ENCODE measurements at regions not wholly inside any gene's neighbourhood (a gene's known extent, or its start where the extent isn't known, plus 50 kb on each side); places are given as distances from the start of the nearest gene placed in this dataset.

- no peak overlapping the region for H3K27ac ChIP-seq (ENCODE audit: low read length)
- H3K36me3 ChIP-seq (ENCODE audit: control insufficient read depth, insufficient read depth, low read length): peaks cover 81% of the 10 kb centered on the region
These were observed 80.1 kb downstream of the PTPRS start for GRCh38 chr19:5260381-5260967.

DNA sequence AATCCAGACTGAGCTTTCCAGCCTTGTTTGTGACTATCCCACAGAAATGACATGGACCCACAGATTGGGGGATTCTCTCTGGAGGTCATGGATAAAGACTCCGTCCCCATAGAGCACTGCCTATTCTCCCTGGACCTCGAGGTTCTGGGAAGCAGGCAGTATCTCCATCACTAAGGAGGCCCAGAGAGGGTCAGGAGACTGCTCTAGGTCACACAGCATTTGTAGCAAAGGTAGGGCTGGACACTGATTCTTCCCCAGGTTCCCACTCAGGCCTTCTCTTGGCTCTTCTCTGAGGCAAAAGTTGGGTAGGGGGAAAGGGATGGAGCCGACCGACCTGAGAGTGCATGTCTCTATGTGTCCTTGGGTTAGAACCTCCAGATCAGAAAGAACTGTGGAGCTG is 80.9 kb downstream of the PTPRS start:
- Histone ChIP-seq H3K4me1 (ENCODE audit: control insufficient read depth, insufficient read depth, low read length) (no peaks in the 10 kb centered on the region), H3K27me3 (ENCODE audit: control insufficient read depth, insufficient read depth, low read length) (no peaks in the 10 kb centered on the region), H3K27ac (ENCODE audit: low read length) (no peak overlapping the region), H3K9me3 (replicated peaks; ENCODE audit: control insufficient read depth, low read depth, low read length) (peaks cover 17% of the 10 kb centered on the region), H3K4me3 (ENCODE audit: low read length) (no peak overlapping the region), H3K36me3 (ENCODE audit: control insufficient read depth, insufficient read depth, low read length) (peaks cover 82% of the 10 kb centered on the region)
- 100% methylated on average over 1 of the region's 4 CpGs for WGBS (ENCODE audit: insufficient coverage)
- no peak for DNase-seq

More at GRCh38 chr19:5260381-5260967, 80.1 kb downstream of the PTPRS start:
- 92% methylated on average over 18 of the region's 20 CpGs for WGBS (ENCODE audit: insufficient coverage)
- no peak for DNase-seq
- no peaks in the 10 kb centered on the region for H3K27me3 ChIP-seq (ENCODE audit: control insufficient read depth, insufficient read depth, low read length)
- H3K9me3 ChIP-seq (replicated peaks; ENCODE audit: control insufficient read depth, low read depth, low read length): peaks cover 12% of the 10 kb centered on the region
- H3K4me1 ChIP-seq (ENCODE audit: control insufficient read depth, insufficient read depth, low read length): no peaks in the 10 kb centered on the region
- no peak overlapping the region for H3K4me3 ChIP-seq (ENCODE audit: low read length)

DNA sequence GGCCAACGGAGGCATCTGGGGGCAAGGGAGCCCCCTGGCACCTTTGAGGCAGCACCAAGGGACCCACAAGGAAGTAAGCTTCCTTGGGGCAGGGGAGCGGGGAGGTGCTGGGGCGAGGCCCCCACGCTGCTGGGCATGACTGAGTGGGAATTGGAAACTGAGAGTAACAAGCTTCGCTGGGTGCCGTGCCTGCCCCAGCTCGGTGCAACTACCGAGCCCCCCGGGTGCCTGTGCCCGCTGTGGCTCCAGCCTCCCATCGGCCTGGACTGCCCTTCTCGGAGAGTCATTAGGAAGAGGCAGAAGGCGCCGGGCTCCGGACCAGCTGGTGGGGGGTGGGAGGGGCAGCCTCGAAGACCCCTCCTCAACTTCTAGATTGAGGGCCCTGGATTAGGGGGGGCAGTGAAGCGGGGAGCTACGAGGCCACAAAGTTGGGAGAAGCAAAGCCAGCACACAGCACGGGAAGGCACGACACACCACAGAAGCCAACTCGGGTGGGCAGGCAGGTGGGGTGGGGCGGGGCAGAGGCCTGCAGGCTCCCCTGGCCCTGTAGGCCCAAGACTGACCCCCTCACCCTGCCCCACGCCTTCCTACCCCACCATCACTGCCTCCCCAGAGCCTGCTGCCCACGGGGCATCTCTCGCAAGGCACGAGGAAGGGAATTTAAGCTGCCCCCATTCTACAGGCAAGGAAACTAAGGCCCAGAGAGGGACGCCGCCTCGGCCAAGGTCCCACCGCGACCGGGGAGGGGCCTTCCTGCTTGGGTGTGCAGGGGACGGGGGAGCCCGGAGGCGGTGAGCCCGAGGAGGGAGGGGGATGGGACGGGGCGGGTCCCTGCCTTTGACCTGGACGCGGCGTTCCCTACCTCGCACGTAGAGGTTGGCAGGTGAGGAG is 83.2 kb downstream of the PTPRS start:
- no peak for DNase-seq
- peaks cover 64% of the 10 kb centered on the region for H3K36me3 ChIP-seq (ENCODE audit: control insufficient read depth, insufficient read depth, low read length)
- H3K4me3 ChIP-seq (ENCODE audit: low read length): no peak overlapping the region
- no peaks in the 10 kb centered on the region for H3K27me3 ChIP-seq (ENCODE audit: control insufficient read depth, insufficient read depth, low read length)
- no peak overlapping the region for H3K27ac ChIP-seq (ENCODE audit: low read length)
- WGBS (ENCODE audit: insufficient coverage): 94% methylated on average over 39 of the region's 43 CpGs
- H3K4me1 ChIP-seq (ENCODE audit: control insufficient read depth, insufficient read depth, low read length): peaks cover 4% of the 10 kb centered on the region
- H3K9me3 ChIP-seq (replicated peaks; ENCODE audit: control insufficient read depth, low read depth, low read length): peaks cover 21% of the 10 kb centered on the region

GRCh38 chr19:5255602-5256231 is 84.9 kb downstream of the PTPRS start:
- H3K36me3 ChIP-seq (ENCODE audit: control insufficient read depth, insufficient read depth, low read length): peaks cover 48% of the 10 kb centered on the region
- no peak for DNase-seq
- 94% methylated on average over 6 of the region's 22 CpGs for WGBS (ENCODE audit: insufficient coverage)
- no peaks in the 10 kb centered on the region for H3K27me3 ChIP-seq (ENCODE audit: control insufficient read depth, insufficient read depth, low read length)
- peaks cover 4% of the 10 kb centered on the region for H3K4me1 ChIP-seq (ENCODE audit: control insufficient read depth, insufficient read depth, low read length)
- no peak overlapping the region for H3K27ac ChIP-seq (ENCODE audit: low read length)
- no peak overlapping the region for H3K4me3 ChIP-seq (ENCODE audit: low read length)
- H3K9me3 ChIP-seq (replicated peaks; ENCODE audit: control insufficient read depth, low read depth, low read length): peaks cover 21% of the 10 kb centered on the region

- Histone ChIP-seq H3K36me3 (ENCODE audit: control insufficient read depth, insufficient read depth, low read length) (peaks cover 49% of the 10 kb centered on the region), H3K4me3 (ENCODE audit: low read length) (no peak overlapping the region), H3K9me3 (replicated peaks; ENCODE audit: control insufficient read depth, low read depth, low read length) (peaks cover 21% of the 10 kb centered on the region), H3K4me1 (ENCODE audit: control insufficient read depth, insufficient read depth, low read length) (peaks cover 4% of the 10 kb centered on the region), H3K27me3 (ENCODE audit: control insufficient read depth, insufficient read depth, low read length) (no peaks in the 10 kb centered on the region), H3K27ac (ENCODE audit: low read length) (no peak overlapping the region)
- no peak for DNase-seq
- 88% methylated on average over 1 of the region's 1 CpG for WGBS (ENCODE audit: insufficient coverage)
These were observed 85.7 kb downstream of the PTPRS start for GRCh38 chr19:5254944-5255343.

DNA sequence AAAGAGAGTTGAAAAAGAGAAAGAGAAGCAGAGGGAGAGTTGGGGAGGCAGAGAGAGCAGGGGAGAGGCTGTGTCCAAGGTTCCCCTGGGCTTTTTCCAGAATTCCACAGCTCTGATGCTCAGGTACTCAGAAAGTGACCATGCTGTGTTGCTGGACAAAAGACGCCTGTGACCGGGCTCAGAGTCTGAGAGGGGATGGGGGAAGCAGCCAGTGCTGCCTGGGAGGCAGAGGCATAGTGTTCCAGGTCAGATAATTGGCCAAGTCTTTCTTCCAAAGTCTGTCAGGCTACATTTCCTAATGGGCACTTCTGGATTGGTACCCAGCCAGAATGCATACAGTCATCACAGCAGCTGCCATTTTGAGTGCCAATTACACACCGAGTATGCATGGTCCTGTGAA is 86.1 kb downstream of the PTPRS start:
- 95% methylated on average over 2 of the region's 3 CpGs for WGBS (ENCODE audit: insufficient coverage)

GRCh38 chr19:5253406-5254110 is 87.1 kb downstream of the PTPRS start:
- Histone ChIP-seq H3K27ac (ENCODE audit: low read length) (peak overlapping the region; percentile 59), H3K4me1 (ENCODE audit: control insufficient read depth, insufficient read depth, low read length) (peaks cover 4% of the 10 kb centered on the region), H3K4me3 (ENCODE audit: low read length) (no peak overlapping the region), H3K9me3 (replicated peaks; ENCODE audit: control insufficient read depth, low read depth, low read length) (peaks cover 21% of the 10 kb centered on the region), H3K36me3 (ENCODE audit: control insufficient read depth, insufficient read depth, low read length) (peaks cover 51% of the 10 kb centered on the region), H3K27me3 (ENCODE audit: control insufficient read depth, insufficient read depth, low read length) (no peaks in the 10 kb centered on the region)
- 70% methylated on average over 2 of the region's 3 CpGs for WGBS (ENCODE audit: insufficient coverage)
- peak; percentile 89 for DNase-seq

More for the DNA sequence above, 86.1 kb downstream of the PTPRS start:
- H3K36me3 ChIP-seq (ENCODE audit: control insufficient read depth, insufficient read depth, low read length): peaks cover 51% of the 10 kb centered on the region
- H3K4me3 ChIP-seq (ENCODE audit: low read length): no peak overlapping the region
- H3K9me3 ChIP-seq (replicated peaks; ENCODE audit: control insufficient read depth, low read depth, low read length): peaks cover 21% of the 10 kb centered on the region
- H3K27me3 ChIP-seq (ENCODE audit: control insufficient read depth, insufficient read depth, low read length): no peaks in the 10 kb centered on the region
- peaks cover 4% of the 10 kb centered on the region for H3K4me1 ChIP-seq (ENCODE audit: control insufficient read depth, insufficient read depth, low read length)
- no peak overlapping the region for H3K27ac ChIP-seq (ENCODE audit: low read length)
- no peak for DNase-seq

GRCh38 chr19:5251096-5252065 is 89.2 kb downstream of the PTPRS start:
- Histone ChIP-seq H3K27me3 (ENCODE audit: control insufficient read depth, insufficient read depth, low read length) (no peaks in the 10 kb centered on the region), H3K36me3 (ENCODE audit: control insufficient read depth, insufficient read depth, low read length) (peaks cover 37% of the 10 kb centered on the region), H3K4me3 (ENCODE audit: low read length) (no peak overlapping the region), H3K27ac (ENCODE audit: low read length) (no peak overlapping the region), H3K9me3 (replicated peaks; ENCODE audit: control insufficient read depth, low read depth, low read length) (peaks cover 15% of the 10 kb centered on the region), H3K4me1 (ENCODE audit: control insufficient read depth, insufficient read depth, low read length) (peaks cover 4% of the 10 kb centered on the region)
- DNase-seq: no peak
- 71% methylated on average over 5 of the region's 27 CpGs for WGBS (ENCODE audit: insufficient coverage)

DNA sequence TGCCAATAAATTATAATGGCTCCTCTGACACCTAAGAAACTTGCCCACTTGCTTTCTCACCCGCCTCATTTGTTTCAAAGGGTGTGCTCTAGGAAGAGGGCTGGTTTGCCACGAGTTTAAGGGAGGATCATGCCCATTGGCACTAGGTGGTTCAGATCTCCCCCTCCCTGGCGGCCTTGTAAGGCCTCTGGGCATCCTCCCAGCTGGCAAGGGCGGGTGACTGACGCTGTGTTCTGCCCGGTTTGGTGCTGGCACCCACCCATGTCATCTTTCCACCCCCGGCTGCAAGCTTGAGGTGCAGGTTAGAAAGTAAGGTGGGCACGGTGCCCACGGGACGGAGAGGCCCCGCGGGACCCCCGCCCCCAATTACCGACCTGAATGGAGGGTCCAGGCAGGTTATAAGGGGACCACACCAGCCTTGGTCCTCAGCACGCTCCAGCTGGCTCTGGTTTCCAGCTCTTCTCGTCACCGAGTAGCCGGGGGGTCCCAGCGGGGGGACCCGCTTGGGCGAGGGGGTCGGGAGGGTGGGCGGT is 90.4 kb downstream of the PTPRS start:
- no peak for DNase-seq
- no peak overlapping the region for H3K27ac ChIP-seq (ENCODE audit: low read length)
- no peaks in the 10 kb centered on the region for H3K27me3 ChIP-seq (ENCODE audit: control insufficient read depth, insufficient read depth, low read length)
- peaks cover 8% of the 10 kb centered on the region for H3K9me3 ChIP-seq (replicated peaks; ENCODE audit: control insufficient read depth, low read depth, low read length)
- peaks cover 4% of the 10 kb centered on the region for H3K4me1 ChIP-seq (ENCODE audit: control insufficient read depth, insufficient read depth, low read length)
- H3K4me3 ChIP-seq (ENCODE audit: low read length): no peak overlapping the region
- H3K36me3 ChIP-seq (ENCODE audit: control insufficient read depth, insufficient read depth, low read length): peaks cover 33% of the 10 kb centered on the region
- 76% methylated on average over 7 of the region's 23 CpGs for WGBS (ENCODE audit: insufficient coverage)
